GM18519 (cell line): ENCODE measurements at regions not wholly inside any gene's neighbourhood (a gene's known extent, or its start where the extent isn't known, plus 50 kb on each side); places are given as distances from the start of the nearest gene placed in this dataset.

Source experiments
- ATAC-seq: cut with Tn5 transposase; IDR thresholded peaks from one replicate; pipeline ENCODE4 v1.9.1; 2021; ENCODE audit warnings: mild to moderate bottlenecking, moderate library complexity; ENCODE audit not compliant: unreplicated experiment, low FRiP score

GRCh38 chr10:131516285-131516684 lies 204.8 kb upstream of the TCERG1L start:
- ATAC-seq: no peak

GRCh38 chr10:131517781-131518180 lies 206.3 kb upstream of the TCERG1L start:
- ATAC-seq: no peak

GRCh38 chr10:131519723-131520605 lies 208.4 kb upstream of the TCERG1L start:
- ATAC-seq: no peak

- no peak for ATAC-seq
Measured at GRCh38 chr10:131531265-131532190, 220.0 kb upstream of the TCERG1L start.

- no peak for ATAC-seq
Measured at GRCh38 chr10:131532291-131532690, 220.8 kb upstream of the TCERG1L start.

- ATAC-seq: no peak
Measured at GRCh38 chr10:131532745-131533341, 221.3 kb upstream of the TCERG1L start.

- no peak for ATAC-seq
Measured at GRCh38 chr10:131533846-131534526, 222.5 kb upstream of the TCERG1L start.

- no peak for ATAC-seq
Measured at GRCh38 chr10:131534836-131535235, 223.3 kb upstream of the TCERG1L start.

- ATAC-seq: no peak
Measured at GRCh38 chr10:131536676-131537075, 225.2 kb upstream of the TCERG1L start.

GRCh38 chr10:131537281-131537680 lies 225.8 kb upstream of the TCERG1L start:
- no peak for ATAC-seq

GRCh38 chr10:131544495-131544894 lies 233.0 kb upstream of the TCERG1L start:
- ATAC-seq: no peak

- ATAC-seq: no peak
Measured at GRCh38 chr10:131546086-131546810, 234.7 kb upstream of the TCERG1L start.

GRCh38 chr10:131547129-131547799 lies 235.7 kb upstream of the TCERG1L start:
- no peak for ATAC-seq

- ATAC-seq: no peak
Measured at GRCh38 chr10:131548176-131548575, 236.7 kb upstream of the TCERG1L start.

- no peak for ATAC-seq
Measured at GRCh38 chr10:131549116-131549515, 237.6 kb upstream of the TCERG1L start.

- ATAC-seq: no peak
Measured at GRCh38 chr10:131553121-131553520, 241.6 kb upstream of the TCERG1L start.

GRCh38 chr10:131553581-131553980 lies 242.1 kb upstream of the TCERG1L start:
- ATAC-seq: no peak

- ATAC-seq: no peak
Measured at GRCh38 chr10:131554821-131555220, 243.3 kb upstream of the TCERG1L start.

- no peak for ATAC-seq
Measured at GRCh38 chr10:131555406-131555805, 243.9 kb upstream of the TCERG1L start.
